Heart left ventricle (tissue), 16 donors: ENCODE measurements at regions not wholly inside any gene's neighbourhood (a gene's known extent, or its start where the extent isn't known, plus 50 kb on each side); places are given as distances from the start of the nearest gene placed in this dataset.

Source experiments
- ATAC-seq, 4 donors: fragments of 200-7000 bp; cut with Tn5 transposase; one replicate each; pipeline ENCODE4 v1.9.1; 2020 to 2022; ENCODE audit warnings: moderate library complexity in 4 of 4, mild to moderate bottlenecking in 3 of 4, moderate number of reproducible peaks in 1 of 4
- DNase-seq, 5 donors: peaks; one replicate each; pipeline ENCODE4 v3.0.0-alpha.2; 2020
- H3K27ac ChIP-seq, 12 donors: fragments of 200-600 bp; sonication (generic) in 4 of 12; one replicate each; pipeline versions ENCODE4 v1.5.0 to v1.8.0; 2016 to 2022; ENCODE audit warnings: mild to moderate bottlenecking in 2 of 12
- H3K27me3 ChIP-seq, 9 donors: fragments of 200-600 bp; sonication (generic) in 2 of 9; one replicate each; pipeline versions ENCODE4 v1.5.1 to v1.8.0; 2016 to 2022; ENCODE audit warnings: mild to moderate bottlenecking in 3 of 9
- H3K36me3 ChIP-seq, 9 donors: fragments of 200-600 bp; sonication (generic) in 2 of 9; one replicate each; pipeline versions ENCODE4 v1.5.0 to v1.8.0; 2018 to 2022; ENCODE audit warnings: mild to moderate bottlenecking in 2 of 9
- H3K4me1 ChIP-seq, 12 donors: fragments of 200-600 bp; sonication (generic) in 4 of 12; one replicate each; pipeline versions ENCODE4 v1.5.0 to v1.8.0; 2016 to 2022; ENCODE audit warnings: mild to moderate bottlenecking in 3 of 12
- H3K4me3 ChIP-seq, 12 donors: fragments of 200-600 bp; sonication (generic) in 4 of 12; one replicate each; pipeline versions ENCODE4 v1.5.0 to v1.8.0; 2017 to 2022; ENCODE audit warnings: mild to moderate bottlenecking in 9 of 12, moderate library complexity in 4 of 12
- H3K9me3 ChIP-seq, 12 donors: fragments of 200-600 bp; sonication (generic) in 4 of 12; one replicate each; pipeline versions ENCODE4 v1.5.0 to v1.8.0; 2016 to 2022; ENCODE audit warnings: mild to moderate bottlenecking in 1 of 12
- POLR2A ChIP-seq, 2 donors: fragments of 450-650 bp; IDR thresholded peaks; one replicate each; pipeline ENCODE4 v1.6.1; 2017; ENCODE audit warnings: antibody characterized with exemption in 2 of 2, mild to moderate bottlenecking in 2 of 2, moderate library complexity in 2 of 2
- WGBS, 4 donors: extraction: QIAGEN DNeasy Blood & Tissue Kit in 2 of 4; methylation state at CpG; one replicate each; pipeline versions ENCODE4 v1.1.5 to v1.1.7; 2013 to 2018; 5-methylcytosine and 5-hydroxymethylcytosine counted together
- intact Hi-C, 10 donors: fragments of 100-400 bp; cut with DNase I; formaldehyde crosslinking; loops; one replicate each; pipeline versions ENCODE4 v1.11.1 to v1.14.2; 2022
- TF ChIP-seq, protein P1 (sequence below), 12 donors: fragments of 200-600 bp; sonication (generic) in 4 of 12; IDR thresholded peaks; one replicate each; pipeline versions ENCODE4 v1.5.0 to v1.8.0; 2018 to 2022; ENCODE audit warnings: antibody characterized with exemption in 12 of 12, mild to moderate bottlenecking in 5 of 12
- donor health status: ischemic (EF 13 %, LVEDD 7.1; RV severe dilation, severe dysfunction).
- donor health status: healthy with polysubstance abuse.
- donor health status: DM: no; HTN: yes; CAD: no.
- donor health status: DM: no; HTN: no; CAD: no.
- donor health status: ischemic (EF 25% LVEDD 6.9; RV normal size, moderate dysfunction).
- donor health status: ischemic (EF 25% LVEDD 5.7; RV mildly dilated, moderate dysfunction).
- donor health status: healthy.
- donor health status: DM: yes; HTN: yes; CAD: no.
- donor health status: ischemic (EF 35%, LVEDD 5.7; RV mildly dilated, moderate dysfunction).
- donor health status: nonischemic (EF 11% LVEDD 7.7; RV severe dilation, severe dysfunction).
- donor health status: DM: yes; HTN: yes; CAD: no.
- donor health status: PGD.
- donor health status: ischemic (EF 29% LVEDD 5.4; RV normal size, mild dysfunction).
- donor health status: nonischemic (EF 23%, LVEDD 6.1; RV moderate dilation, normal function).

- intact Hi-C loops: no loop called here
- TF ChIP-seq, protein P1, sequence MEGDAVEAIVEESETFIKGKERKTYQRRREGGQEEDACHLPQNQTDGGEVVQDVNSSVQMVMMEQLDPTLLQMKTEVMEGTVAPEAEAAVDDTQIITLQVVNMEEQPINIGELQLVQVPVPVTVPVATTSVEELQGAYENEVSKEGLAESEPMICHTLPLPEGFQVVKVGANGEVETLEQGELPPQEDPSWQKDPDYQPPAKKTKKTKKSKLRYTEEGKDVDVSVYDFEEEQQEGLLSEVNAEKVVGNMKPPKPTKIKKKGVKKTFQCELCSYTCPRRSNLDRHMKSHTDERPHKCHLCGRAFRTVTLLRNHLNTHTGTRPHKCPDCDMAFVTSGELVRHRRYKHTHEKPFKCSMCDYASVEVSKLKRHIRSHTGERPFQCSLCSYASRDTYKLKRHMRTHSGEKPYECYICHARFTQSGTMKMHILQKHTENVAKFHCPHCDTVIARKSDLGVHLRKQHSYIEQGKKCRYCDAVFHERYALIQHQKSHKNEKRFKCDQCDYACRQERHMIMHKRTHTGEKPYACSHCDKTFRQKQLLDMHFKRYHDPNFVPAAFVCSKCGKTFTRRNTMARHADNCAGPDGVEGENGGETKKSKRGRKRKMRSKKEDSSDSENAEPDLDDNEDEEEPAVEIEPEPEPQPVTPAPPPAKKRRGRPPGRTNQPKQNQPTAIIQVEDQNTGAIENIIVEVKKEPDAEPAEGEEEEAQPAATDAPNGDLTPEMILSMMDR (IDR thresholded peaks at IDR 0.05): peak in 6 of 12 donors; percentile 25 to 42 (median 36)
- TF ChIP-seq POLR2A (IDR thresholded peaks at IDR 0.05): no peak
- ATAC-seq (peak; percentile 41 to 87 (median 72)), DNase-seq (peak in 3 of 5 donors; percentile 14 to 37 (median 30))
- peaks cover 0 to 20% (median 0%) of the 10 kb centered on the region in 12 donors for H3K4me1 ChIP-seq
- no peak overlapping the region for H3K4me3 ChIP-seq
- peak overlapping the region in 6 of 12 donors; percentile 19 to 64 (median 48) for H3K27ac ChIP-seq
- H3K36me3 ChIP-seq: no peaks in the 10 kb centered on the region
- no peaks in the 10 kb centered on the region for H3K9me3 ChIP-seq
- 40 to 43% (median 40%) methylated on average over 9 of the region's 9 CpGs for WGBS, 4 donors
- H3K27me3 ChIP-seq: peaks cover 0 to 11% (median 0%) of the 10 kb centered on the region in 9 donors
These were observed 449.3 kb downstream of the SLC4A3 start for GRCh38 chr2:220076734-220077133.

DNA sequence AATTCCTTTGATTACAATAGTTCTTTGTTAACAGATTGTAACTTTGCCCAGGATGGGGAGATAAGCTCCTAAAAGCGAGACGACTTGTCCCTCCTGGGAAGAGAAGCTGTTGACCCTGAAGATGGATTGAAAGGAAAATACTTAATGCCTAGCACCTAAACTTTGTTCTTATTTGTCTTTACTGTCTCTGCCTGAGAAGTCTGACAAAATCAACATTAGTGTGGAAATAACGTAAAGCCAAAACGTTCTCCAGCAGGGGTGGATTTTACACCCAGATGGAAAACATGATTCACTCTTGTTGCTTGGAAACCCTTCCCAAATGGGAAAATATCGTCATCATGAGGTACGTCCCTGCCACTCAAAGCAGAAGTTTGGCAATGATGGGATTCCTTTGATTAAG, 450.1 kb downstream of the SLC4A3 start:
- WGBS, 4 donors: 34 to 41% (median 37%) methylated on average over 6 of the region's 6 CpGs
- DNase-seq (no peak), ATAC-seq (peak in 3 of 4 donors; percentile 49 to 82 (median 63))
- H3K27ac ChIP-seq: peak overlapping the region in 11 of 12 donors; percentile 1 to 64 (median 39)
- peaks cover 0 to 20% (median 0%) of the 10 kb centered on the region in 12 donors for H3K4me1 ChIP-seq
- no peaks in the 10 kb centered on the region for H3K36me3 ChIP-seq
- peaks cover 0 to 11% (median 0%) of the 10 kb centered on the region in 9 donors for H3K27me3 ChIP-seq
- H3K4me3 ChIP-seq: no peak overlapping the region
- TF ChIP-seq, protein P1 (IDR thresholded peaks at IDR 0.05): no peak
- TF ChIP-seq POLR2A (IDR thresholded peaks at IDR 0.05): no peak
- intact Hi-C loops: no loop called here
- no peaks in the 10 kb centered on the region for H3K9me3 ChIP-seq

DNA sequence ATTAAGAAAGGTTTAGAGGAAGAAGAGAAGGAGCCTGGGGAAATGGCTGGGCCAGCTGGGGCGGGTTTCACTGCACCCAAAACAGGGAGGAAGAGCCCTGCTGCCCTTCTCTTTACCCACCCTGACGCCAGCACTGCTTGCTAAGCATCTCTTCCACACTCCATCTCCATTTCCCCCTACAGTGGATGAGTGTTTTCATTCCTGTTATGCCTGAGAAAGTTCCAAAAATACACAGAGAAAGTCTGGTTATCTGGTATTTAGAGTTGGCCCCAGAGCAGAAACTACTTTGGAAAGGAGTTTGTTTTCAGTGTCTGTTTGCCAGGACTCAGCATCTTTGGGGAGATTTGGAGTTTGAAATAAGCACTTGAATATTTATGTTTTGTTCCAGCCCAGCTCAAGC, 451.0 kb downstream of the SLC4A3 start:
- ATAC-seq: peak; percentile 35 to 70 (median 58)
- H3K36me3 ChIP-seq: no peaks in the 10 kb centered on the region
- no peaks in the 10 kb centered on the region for H3K9me3 ChIP-seq
- peak overlapping the region in 7 of 12 donors; percentile 1 to 64 (median 42) for H3K27ac ChIP-seq
- H3K27me3 ChIP-seq: peaks cover 0 to 11% (median 0%) of the 10 kb centered on the region in 9 donors
- no peak for DNase-seq
- H3K4me1 ChIP-seq: peaks cover 0 to 20% (median 0%) of the 10 kb centered on the region in 12 donors
- TF ChIP-seq, protein P1 (IDR thresholded peaks at IDR 0.05): no peak
- no peak for TF ChIP-seq POLR2A (IDR thresholded peaks at IDR 0.05)
- intact Hi-C loops: no loop called here
- WGBS, 4 donors: 44 to 65% (median 54%) methylated on average over 2 of the region's 2 CpGs
- no peak overlapping the region for H3K4me3 ChIP-seq

DNA sequence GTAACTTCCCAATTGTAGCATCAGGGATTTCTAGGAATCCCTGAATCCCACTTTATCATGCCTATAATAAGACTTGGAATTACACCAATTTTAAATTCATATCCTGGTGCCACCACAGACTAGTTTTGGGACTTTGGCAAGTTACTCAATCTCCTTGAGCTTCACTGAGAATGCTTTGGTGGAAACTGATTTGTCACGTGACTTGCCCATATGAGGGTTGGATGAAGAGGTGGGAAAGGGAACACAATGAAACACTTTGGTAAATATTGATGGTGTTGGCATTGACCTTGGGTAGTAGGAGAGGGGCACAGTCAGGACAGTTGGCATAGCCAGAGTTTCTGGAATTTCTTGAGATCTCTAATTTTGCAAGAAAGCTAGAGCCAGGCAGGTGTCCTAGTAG, 452.2 kb downstream of the SLC4A3 start:
- Histone ChIP-seq H3K4me1 (peaks cover 0 to 20% (median 0%) of the 10 kb centered on the region in 12 donors), H3K27ac (no peak overlapping the region), H3K27me3 (peaks cover 0 to 11% (median 0%) of the 10 kb centered on the region in 9 donors), H3K36me3 (no peaks in the 10 kb centered on the region), H3K4me3 (no peak overlapping the region), H3K9me3 (no peaks in the 10 kb centered on the region)
- intact Hi-C loops: no loop called here
- 83 to 92% (median 86%) methylated on average over 1 of the region's 1 CpG for WGBS, 4 donors
- no peak for DNase-seq
- no peak for ATAC-seq
- TF ChIP-seq, protein P1 (IDR thresholded peaks at IDR 0.05): no peak
- TF ChIP-seq POLR2A (IDR thresholded peaks at IDR 0.05): no peak
